ENCODE measurements at regions not wholly inside any gene's neighbourhood (a gene's known extent, or its start where the extent isn't known, plus 50 kb on each side); places are given as distances from the start of the nearest gene placed in this dataset.

GRCh38 chr13:83824120-83824519 lies 58.2 kb downstream of the SLITRK1 start:
- ChIA-PET CTCF (no interaction called here), POLR2A (no interaction called here)
- H3K27ac ChIP-seq (ENCODE audit: extremely low read depth, low read depth, low read length): no peak overlapping the region
- H3K4me3 ChIP-seq (ENCODE audit: low read depth, low read length): no peak overlapping the region
- TF ChIP-seq MEIS1 (CRISPR knock-in tag; IDR thresholded peaks at IDR 0.05; ENCODE audit: borderline replicate concordance): no peak
- TF ChIP-seq ZFP69B (tag by site-specific recombination; IDR thresholded peaks at IDR 0.05): no peak
- peak; percentile 69; the same call in 1 of the 2 replicates for TF ChIP-seq TRIM28 (IDR thresholded peaks at IDR 0.05; ENCODE audit: borderline replicate concordance, low read length)
- no peak for TF ChIP-seq REPIN1 (tag by site-specific recombination; IDR thresholded peaks at IDR 0.05; ENCODE audit: low read depth)
- no peak for TF ChIP-seq ZNF837 (tag by site-specific recombination; IDR thresholded peaks at IDR 0.05)
- no peak for TF ChIP-seq SCRT2 (tag by site-specific recombination; IDR thresholded peaks at IDR 0.05)
- TF ChIP-seq SETDB1 (IDR thresholded peaks at IDR 0.05; ENCODE audit: insufficient read length, low read length): peak; percentile 75
- no peak for TF ChIP-seq ZIC2 (tag by site-specific recombination; IDR thresholded peaks at IDR 0.05)
- no peaks in the 10 kb centered on the region for H3K36me3 ChIP-seq (ENCODE audit: control insufficient read depth in 2 of 2, insufficient read depth in 1 of 2, low read length in 2 of 2)
- no peaks in the 10 kb centered on the region for H3K9me3 ChIP-seq (ENCODE audit: control insufficient read depth, insufficient read depth, low read depth, low read length)
- no peaks in the 10 kb centered on the region for H3K4me1 ChIP-seq (ENCODE audit: control insufficient read depth, insufficient read depth, low read length)

DNA sequence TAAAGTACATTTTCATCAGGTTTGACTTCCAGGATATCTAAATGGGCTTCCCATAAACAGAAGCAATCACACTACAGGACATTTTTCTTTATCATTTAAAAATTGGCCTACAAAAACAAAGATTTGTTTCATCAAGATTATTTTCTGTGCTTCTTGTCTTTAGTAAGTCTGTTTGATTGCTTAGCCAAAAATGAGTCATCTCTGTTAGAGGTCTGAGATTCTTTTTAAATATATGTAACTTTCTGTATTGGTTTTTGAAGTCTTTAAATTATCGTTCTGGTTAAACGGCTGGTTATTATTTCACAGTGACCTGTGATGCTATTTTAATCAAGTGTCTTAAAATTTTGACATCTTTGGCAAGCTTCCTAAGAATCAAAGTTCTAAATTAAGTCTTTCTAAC lies 62.7 kb downstream of the SLITRK1 start:
- Histone ChIP-seq H3K9me3 (ENCODE audit: control insufficient read depth, insufficient read depth, low read depth, low read length) (no peaks in the 10 kb centered on the region), H3K36me3 (ENCODE audit: control insufficient read depth in 2 of 2, insufficient read depth in 1 of 2, low read length in 2 of 2) (no peaks in the 10 kb centered on the region), H3K4me3 (ENCODE audit: low read depth, low read length) (no peak overlapping the region), H3K4me1 (ENCODE audit: control insufficient read depth, insufficient read depth, low read length) (no peaks in the 10 kb centered on the region), H3K27ac (ENCODE audit: extremely low read depth, low read depth, low read length) (no peak overlapping the region)
- TF ChIP-seq ZNF660 (tag by site-specific recombination; IDR thresholded peaks at IDR 0.05) (no peak), ZNF843 (tag by site-specific recombination; IDR thresholded peaks at IDR 0.05) (no peak), OVOL3 (tag by site-specific recombination; IDR thresholded peaks at IDR 0.05) (no peak), ZNF629 (tag by site-specific recombination; IDR thresholded peaks at IDR 0.05) (no peak), ZFP3 (tag by site-specific recombination; IDR thresholded peaks at IDR 0.05; ENCODE audit: low read depth) (no peak), ZNF138 (tag by site-specific recombination; IDR thresholded peaks at IDR 0.05; ENCODE audit: borderline replicate concordance) (no peak), ZNF248 (tag by site-specific recombination; IDR thresholded peaks at IDR 0.05) (no peak), SP3 (tag by site-specific recombination; IDR thresholded peaks at IDR 0.05) (no peak), ZNF214 (tag by site-specific recombination; IDR thresholded peaks at IDR 0.05; ENCODE audit: borderline replicate concordance) (no peak), ZSCAN4 (tag by site-specific recombination; IDR thresholded peaks at IDR 0.05) (no peak), ZNF132 (tag by site-specific recombination; IDR thresholded peaks at IDR 0.05; ENCODE audit: borderline replicate concordance) (no peak)
- TF ChIP-seq, protein P1, sequence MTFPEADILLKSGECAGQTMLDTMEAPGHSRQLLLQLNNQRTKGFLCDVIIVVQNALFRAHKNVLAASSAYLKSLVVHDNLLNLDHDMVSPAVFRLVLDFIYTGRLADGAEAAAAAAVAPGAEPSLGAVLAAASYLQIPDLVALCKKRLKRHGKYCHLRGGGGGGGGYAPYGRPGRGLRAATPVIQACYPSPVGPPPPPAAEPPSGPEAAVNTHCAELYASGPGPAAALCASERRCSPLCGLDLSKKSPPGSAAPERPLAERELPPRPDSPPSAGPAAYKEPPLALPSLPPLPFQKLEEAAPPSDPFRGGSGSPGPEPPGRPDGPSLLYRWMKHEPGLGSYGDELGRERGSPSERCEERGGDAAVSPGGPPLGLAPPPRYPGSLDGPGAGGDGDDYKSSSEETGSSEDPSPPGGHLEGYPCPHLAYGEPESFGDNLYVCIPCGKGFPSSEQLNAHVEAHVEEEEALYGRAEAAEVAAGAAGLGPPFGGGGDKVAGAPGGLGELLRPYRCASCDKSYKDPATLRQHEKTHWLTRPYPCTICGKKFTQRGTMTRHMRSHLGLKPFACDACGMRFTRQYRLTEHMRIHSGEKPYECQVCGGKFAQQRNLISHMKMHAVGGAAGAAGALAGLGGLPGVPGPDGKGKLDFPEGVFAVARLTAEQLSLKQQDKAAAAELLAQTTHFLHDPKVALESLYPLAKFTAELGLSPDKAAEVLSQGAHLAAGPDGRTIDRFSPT (tag by site-specific recombination; IDR thresholded peaks at IDR 0.05): no peak
- ChIA-PET POLR2A (no interaction called here), CTCF (no interaction called here)

DNA sequence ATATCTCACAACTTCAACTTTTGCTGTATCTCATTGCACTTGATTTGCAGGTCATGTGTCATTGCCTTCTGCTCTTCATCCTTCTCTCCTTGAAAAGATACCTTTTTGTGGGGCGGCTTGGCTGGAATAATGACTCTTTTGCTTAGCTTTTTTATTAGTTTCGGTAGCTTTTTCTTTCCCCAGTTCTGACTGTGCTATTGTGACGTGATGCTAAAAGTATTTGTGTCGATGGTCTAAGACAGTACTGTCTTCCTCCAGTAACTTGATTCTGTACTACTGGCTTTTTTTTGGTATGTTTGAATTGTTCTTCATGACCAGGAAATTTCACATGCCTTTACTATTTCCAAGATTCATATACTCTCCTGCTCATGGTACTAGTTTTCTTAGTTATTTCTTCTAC lies 63.1 kb downstream of the SLITRK1 start:
- ChIA-PET POLR2A (no interaction called here), CTCF (no interaction called here)
- Histone ChIP-seq H3K9me3 (ENCODE audit: control insufficient read depth, insufficient read depth, low read depth, low read length) (no peaks in the 10 kb centered on the region), H3K4me3 (ENCODE audit: low read depth, low read length) (no peak overlapping the region), H3K27ac (ENCODE audit: extremely low read depth, low read depth, low read length) (no peak overlapping the region), H3K36me3 (ENCODE audit: control insufficient read depth in 2 of 2, insufficient read depth in 1 of 2, low read length in 2 of 2) (no peaks in the 10 kb centered on the region), H3K4me1 (ENCODE audit: control insufficient read depth, insufficient read depth, low read length) (no peaks in the 10 kb centered on the region)
- TF ChIP-seq, protein P2, sequence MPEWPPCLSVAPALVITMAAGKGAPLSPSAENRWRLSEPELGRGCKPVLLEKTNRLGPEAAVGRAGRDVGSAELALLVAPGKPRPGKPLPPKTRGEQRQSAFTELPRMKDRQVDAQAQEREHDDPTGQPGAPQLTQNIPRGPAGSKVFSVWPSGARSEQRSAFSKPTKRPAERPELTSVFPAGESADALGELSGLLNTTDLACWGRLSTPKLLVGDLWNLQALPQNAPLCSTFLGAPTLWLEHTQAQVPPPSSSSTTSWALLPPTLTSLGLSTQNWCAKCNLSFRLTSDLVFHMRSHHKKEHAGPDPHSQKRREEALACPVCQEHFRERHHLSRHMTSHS (tag by site-specific recombination; IDR thresholded peaks at IDR 0.05): no peak
